ENCODE measurements at regions not wholly inside any gene's neighbourhood (a gene's known extent, or its start where the extent isn't known, plus 50 kb on each side); places are given as distances from the start of the nearest gene placed in this dataset.

- ATAC-seq = peak; percentile 75
- TF ChIP-seq CSRNP3 (CRISPR knock-in tag; IDR thresholded peaks at IDR 0.05) = no peak
- no peak for TF ChIP-seq ISL1 (CRISPR knock-in tag; IDR thresholded peaks at IDR 0.05)
- no peak for TF ChIP-seq BACH2 (CRISPR knock-in tag; IDR thresholded peaks at IDR 0.05; ENCODE audit: borderline replicate concordance)
- no peak for TF ChIP-seq SNAI2 (CRISPR knock-in tag; IDR thresholded peaks at IDR 0.05)
- no peak for TF ChIP-seq GLIS3 (CRISPR knock-in tag; IDR thresholded peaks at IDR 0.05)
- TF ChIP-seq TOX (CRISPR knock-in tag; IDR thresholded peaks at IDR 0.05; ENCODE audit: borderline replicate concordance) = no peak
- TF ChIP-seq PPARA (CRISPR knock-in tag; IDR thresholded peaks at IDR 0.05; ENCODE audit: borderline replicate concordance) = no peak
- TF ChIP-seq RARB (CRISPR knock-in tag; IDR thresholded peaks at IDR 0.05) = no peak
- no peak for TF ChIP-seq ESRRG (CRISPR knock-in tag; IDR thresholded peaks at IDR 0.05)
- TF ChIP-seq ARNTL (CRISPR knock-in tag; IDR thresholded peaks at IDR 0.05; ENCODE audit: borderline replicate concordance, low read depth) = no peak
- TF ChIP-seq TCF4 (CRISPR knock-in tag; IDR thresholded peaks at IDR 0.05; ENCODE audit: borderline replicate concordance) = no peak
- TF ChIP-seq ZFP3 (CRISPR knock-in tag; IDR thresholded peaks at IDR 0.05) = no peak
- TF ChIP-seq CSDC2 (CRISPR knock-in tag; IDR thresholded peaks at IDR 0.05) = no peak
- TF ChIP-seq ZFP30 (CRISPR knock-in tag; IDR thresholded peaks at IDR 0.05) = no peak
- no peak for TF ChIP-seq ZNF70 (CRISPR knock-in tag; IDR thresholded peaks at IDR 0.05)
- TF ChIP-seq PATZ1 (CRISPR knock-in tag; IDR thresholded peaks at IDR 0.05; ENCODE audit: borderline replicate concordance) = no peak
- no peak for TF ChIP-seq ZC3H10 (CRISPR knock-in tag; IDR thresholded peaks at IDR 0.05)
- TF ChIP-seq CREB5 (CRISPR knock-in tag; IDR thresholded peaks at IDR 0.05; ENCODE audit: low read depth) = no peak
- no peak for TF ChIP-seq TSHZ2 (CRISPR knock-in tag; IDR thresholded peaks at IDR 0.05)
- no peak for TF ChIP-seq POU6F1 (CRISPR knock-in tag; IDR thresholded peaks at IDR 0.05; ENCODE audit: borderline replicate concordance, low read depth)
Observed at GRCh38 chrX:52271206-52271605, 86.5 kb downstream of the MAGED4 start.

GRCh38 chrX:52277666-52278065, 91.2 kb upstream of the XAGE2 start:
- TF ChIP-seq BACH2 (CRISPR knock-in tag; IDR thresholded peaks at IDR 0.05; ENCODE audit: borderline replicate concordance) = no peak
- TF ChIP-seq RARB (CRISPR knock-in tag; IDR thresholded peaks at IDR 0.05) = no peak
- no peak for TF ChIP-seq ZFP3 (CRISPR knock-in tag; IDR thresholded peaks at IDR 0.05)
- no peak for ATAC-seq

- ATAC-seq = no peak
- TF ChIP-seq TOX (CRISPR knock-in tag; IDR thresholded peaks at IDR 0.05; ENCODE audit: borderline replicate concordance) = no peak
- TF ChIP-seq ZNF8 (CRISPR knock-in tag; IDR thresholded peaks at IDR 0.05) = no peak
Observed at GRCh38 chrX:52280812-52281211, 88.0 kb upstream of the XAGE2 start.

- no peak for ATAC-seq
- no peak for TF ChIP-seq ZFP30 (CRISPR knock-in tag; IDR thresholded peaks at IDR 0.05)
- TF ChIP-seq ZC3H10 (CRISPR knock-in tag; IDR thresholded peaks at IDR 0.05) = no peak
- no peak for TF ChIP-seq POU6F1 (CRISPR knock-in tag; IDR thresholded peaks at IDR 0.05; ENCODE audit: borderline replicate concordance, low read depth)
- no peak for TF ChIP-seq BACH2 (CRISPR knock-in tag; IDR thresholded peaks at IDR 0.05; ENCODE audit: borderline replicate concordance)
- no peak for TF ChIP-seq RARB (CRISPR knock-in tag; IDR thresholded peaks at IDR 0.05)
- no peak for TF ChIP-seq PATZ1 (CRISPR knock-in tag; IDR thresholded peaks at IDR 0.05; ENCODE audit: borderline replicate concordance)
- no peak for TF ChIP-seq ESRRG (CRISPR knock-in tag; IDR thresholded peaks at IDR 0.05)
- no peak for TF ChIP-seq OSR1 (CRISPR knock-in tag; IDR thresholded peaks at IDR 0.05)
- no peak for TF ChIP-seq ZFP3 (CRISPR knock-in tag; IDR thresholded peaks at IDR 0.05)
- no peak for TF ChIP-seq CREB5 (CRISPR knock-in tag; IDR thresholded peaks at IDR 0.05; ENCODE audit: low read depth)
- TF ChIP-seq PPARA (CRISPR knock-in tag; IDR thresholded peaks at IDR 0.05; ENCODE audit: borderline replicate concordance) = no peak
Observed at GRCh38 chrX:52284865-52285264, 84.0 kb upstream of the XAGE2 start.
